ENCODE measurements at regions not wholly inside any gene's neighbourhood (a gene's known extent, or its start where the extent isn't known, plus 50 kb on each side); places are given as distances from the start of the nearest gene placed in this dataset.

- TF ChIP-seq SP1 (CRISPR knock-in tag; conservative IDR thresholded peaks at IDR 0.05) (no peak), TEAD1 (CRISPR knock-in tag; IDR thresholded peaks at IDR 0.05) (no peak), PRDM15 (CRISPR knock-in tag; IDR thresholded peaks at IDR 0.05) (no peak), CREM (CRISPR knock-in tag; IDR thresholded peaks at IDR 0.05) (no peak), FOXJ3 (CRISPR knock-in tag; IDR thresholded peaks at IDR 0.05; ENCODE audit: borderline replicate concordance) (no peak), NR2C2 (CRISPR knock-in tag; IDR thresholded peaks at IDR 0.05) (no peak)
- TF ChIP-seq, protein P1, sequence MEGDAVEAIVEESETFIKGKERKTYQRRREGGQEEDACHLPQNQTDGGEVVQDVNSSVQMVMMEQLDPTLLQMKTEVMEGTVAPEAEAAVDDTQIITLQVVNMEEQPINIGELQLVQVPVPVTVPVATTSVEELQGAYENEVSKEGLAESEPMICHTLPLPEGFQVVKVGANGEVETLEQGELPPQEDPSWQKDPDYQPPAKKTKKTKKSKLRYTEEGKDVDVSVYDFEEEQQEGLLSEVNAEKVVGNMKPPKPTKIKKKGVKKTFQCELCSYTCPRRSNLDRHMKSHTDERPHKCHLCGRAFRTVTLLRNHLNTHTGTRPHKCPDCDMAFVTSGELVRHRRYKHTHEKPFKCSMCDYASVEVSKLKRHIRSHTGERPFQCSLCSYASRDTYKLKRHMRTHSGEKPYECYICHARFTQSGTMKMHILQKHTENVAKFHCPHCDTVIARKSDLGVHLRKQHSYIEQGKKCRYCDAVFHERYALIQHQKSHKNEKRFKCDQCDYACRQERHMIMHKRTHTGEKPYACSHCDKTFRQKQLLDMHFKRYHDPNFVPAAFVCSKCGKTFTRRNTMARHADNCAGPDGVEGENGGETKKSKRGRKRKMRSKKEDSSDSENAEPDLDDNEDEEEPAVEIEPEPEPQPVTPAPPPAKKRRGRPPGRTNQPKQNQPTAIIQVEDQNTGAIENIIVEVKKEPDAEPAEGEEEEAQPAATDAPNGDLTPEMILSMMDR (IDR thresholded peaks at IDR 0.05): no peak
- TF ChIP-seq, protein P2, sequence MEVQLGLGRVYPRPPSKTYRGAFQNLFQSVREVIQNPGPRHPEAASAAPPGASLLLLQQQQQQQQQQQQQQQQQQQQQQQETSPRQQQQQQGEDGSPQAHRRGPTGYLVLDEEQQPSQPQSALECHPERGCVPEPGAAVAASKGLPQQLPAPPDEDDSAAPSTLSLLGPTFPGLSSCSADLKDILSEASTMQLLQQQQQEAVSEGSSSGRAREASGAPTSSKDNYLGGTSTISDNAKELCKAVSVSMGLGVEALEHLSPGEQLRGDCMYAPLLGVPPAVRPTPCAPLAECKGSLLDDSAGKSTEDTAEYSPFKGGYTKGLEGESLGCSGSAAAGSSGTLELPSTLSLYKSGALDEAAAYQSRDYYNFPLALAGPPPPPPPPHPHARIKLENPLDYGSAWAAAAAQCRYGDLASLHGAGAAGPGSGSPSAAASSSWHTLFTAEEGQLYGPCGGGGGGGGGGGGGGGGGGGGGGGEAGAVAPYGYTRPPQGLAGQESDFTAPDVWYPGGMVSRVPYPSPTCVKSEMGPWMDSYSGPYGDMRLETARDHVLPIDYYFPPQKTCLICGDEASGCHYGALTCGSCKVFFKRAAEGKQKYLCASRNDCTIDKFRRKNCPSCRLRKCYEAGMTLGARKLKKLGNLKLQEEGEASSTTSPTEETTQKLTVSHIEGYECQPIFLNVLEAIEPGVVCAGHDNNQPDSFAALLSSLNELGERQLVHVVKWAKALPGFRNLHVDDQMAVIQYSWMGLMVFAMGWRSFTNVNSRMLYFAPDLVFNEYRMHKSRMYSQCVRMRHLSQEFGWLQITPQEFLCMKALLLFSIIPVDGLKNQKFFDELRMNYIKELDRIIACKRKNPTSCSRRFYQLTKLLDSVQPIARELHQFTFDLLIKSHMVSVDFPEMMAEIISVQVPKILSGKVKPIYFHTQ (CRISPR knock-in tag; IDR thresholded peaks at IDR 0.05): no peak
- TF ChIP-seq, protein P3, sequence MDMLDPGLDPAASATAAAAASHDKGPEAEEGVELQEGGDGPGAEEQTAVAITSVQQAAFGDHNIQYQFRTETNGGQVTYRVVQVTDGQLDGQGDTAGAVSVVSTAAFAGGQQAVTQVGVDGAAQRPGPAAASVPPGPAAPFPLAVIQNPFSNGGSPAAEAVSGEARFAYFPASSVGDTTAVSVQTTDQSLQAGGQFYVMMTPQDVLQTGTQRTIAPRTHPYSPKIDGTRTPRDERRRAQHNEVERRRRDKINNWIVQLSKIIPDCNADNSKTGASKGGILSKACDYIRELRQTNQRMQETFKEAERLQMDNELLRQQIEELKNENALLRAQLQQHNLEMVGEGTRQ (CRISPR knock-in tag; IDR thresholded peaks at IDR 0.05): no peak
Observed at GRCh38 chr10:6847561-6847960, 267.5 kb upstream of the PRKCQ start.
